Activated CD8-positive, alpha-beta memory T cell treated with anti-CD3 and anti-CD28 coated beads, Interleukin-2, amount 10 ng/mL, durations not matched to agents 7 days and 5 days (primary cell): ENCODE measurements at regions not wholly inside any gene's neighbourhood (a gene's known extent, or its start where the extent isn't known, plus 50 kb on each side); places are given as distances from the start of the nearest gene placed in this dataset.
"Not testable (repeated sequence)": the region's sequence is repeated elsewhere in the genome, so short reads cannot be mapped to it uniquely, and the experiment has no call there.

ENCODE experiments used
- ATAC-seq: fragments of 150-1000 bp; cut with Tn5 transposase; one replicate; pipeline ENCODE4 v1.10.0; 2021; ENCODE audit warnings: moderate library complexity
- CTCF ChIA-PET: fragments of 350-600 bp; sonication (Branson Sonifier 250); formaldehyde crosslinking; loops from one replicate; lab custom pipeline; 2021; ENCODE audit warnings: antibody characterized with exemption; lab: Charles Lee
- DNase-seq: peaks from one replicate; pipeline ENCODE4 v3.0.0-alpha.2; 2020
- H3K27ac Mint-ChIP-seq: one replicate; pipeline ENCODE4 v1.8.0; 2021; ENCODE audit warnings: mild to moderate bottlenecking, mixed read lengths
- H3K27me3 Mint-ChIP-seq: one replicate; pipeline ENCODE4 v1.8.0; 2021; ENCODE audit warnings: mixed read lengths
- H3K36me3 Mint-ChIP-seq: one replicate; pipeline ENCODE4 v1.8.0; 2021; ENCODE audit warnings: mild to moderate bottlenecking, mixed read lengths
- H3K4me1 Mint-ChIP-seq: one replicate; pipeline ENCODE4 v1.8.0; 2021; ENCODE audit warnings: mixed read lengths
- H3K4me3 Mint-ChIP-seq: one replicate; pipeline ENCODE4 v1.8.0; 2021; ENCODE audit warnings: mild to moderate bottlenecking, moderate library complexity, mixed read lengths
- H3K9me3 Mint-ChIP-seq: one replicate; pipeline ENCODE4 v1.8.0; 2022; ENCODE audit warnings: low read depth, mixed read lengths

DNA sequence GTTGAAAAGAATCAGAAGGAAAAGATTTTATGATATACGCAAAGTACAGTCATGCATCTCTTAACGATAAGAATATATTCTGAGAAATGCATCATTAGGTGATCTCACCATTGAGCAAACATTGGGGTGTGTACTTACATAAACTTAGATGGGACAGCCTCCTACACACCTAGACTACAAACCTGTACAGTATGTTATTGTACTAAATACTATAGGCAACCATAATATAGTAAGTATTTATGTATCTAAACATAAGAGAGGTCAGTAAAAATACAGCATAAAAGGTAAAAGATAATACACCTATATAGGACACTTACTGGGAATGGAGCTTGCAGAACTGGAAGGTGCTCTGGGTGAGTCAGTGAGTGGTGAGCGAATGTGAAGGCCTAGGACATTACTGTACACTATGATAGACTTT is 254.6 kb downstream of the SPRY2 start:
- no peaks in the 10 kb centered on the region for H3K27me3 Mint-ChIP-seq

DNA sequence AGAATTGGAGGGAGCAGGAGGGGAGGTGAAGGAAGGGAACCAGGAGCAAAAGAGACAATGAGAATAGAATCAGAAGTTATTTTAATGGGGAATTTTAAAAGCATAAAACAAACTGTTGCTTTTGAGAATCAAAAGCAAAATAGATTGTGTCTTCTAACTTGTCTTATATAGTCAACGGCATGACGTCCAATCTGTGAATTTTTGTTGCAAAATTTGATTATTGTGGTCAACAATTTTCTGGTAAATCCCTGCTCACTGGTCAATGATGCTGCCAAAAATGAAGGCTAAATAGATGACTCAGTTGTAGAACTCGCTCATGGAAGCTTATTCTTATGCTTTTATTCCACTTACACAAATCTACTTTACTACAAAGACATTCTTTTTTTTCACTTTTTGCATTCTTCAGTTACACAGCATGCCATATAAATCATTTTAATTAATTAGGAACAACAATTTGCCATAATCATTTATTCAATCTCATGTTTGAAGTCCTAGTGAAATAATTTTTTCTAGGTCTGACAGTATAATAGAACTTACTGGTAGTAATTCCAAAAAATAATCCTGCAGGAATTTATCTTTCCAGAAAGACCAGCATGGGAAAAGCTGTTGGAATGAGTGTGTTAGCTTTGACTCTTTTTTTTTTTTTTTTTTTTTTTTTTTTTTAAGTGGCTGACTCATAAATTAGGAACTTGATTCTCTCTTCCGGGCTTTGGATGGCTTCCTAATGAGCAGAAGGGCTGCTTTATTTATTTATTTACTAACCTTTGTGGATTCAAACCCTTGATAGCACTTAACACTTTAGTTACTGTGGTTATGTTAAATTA is 256.9 kb downstream of the SPRY2 start:
- Mint-ChIP-seq H3K27me3 (no peaks in the 10 kb centered on the region), H3K9me3 (no peaks in the 10 kb centered on the region), H3K4me3 (no peak overlapping the region), H3K36me3 (no peaks in the 10 kb centered on the region), H3K4me1 (no peaks in the 10 kb centered on the region), H3K27ac (no peak overlapping the region)
- ATAC-seq (no peak), DNase-seq (no peak)
- CTCF ChIA-PET: no interaction called here

More for the DNA sequence above, 254.6 kb downstream of the SPRY2 start:
- Mint-ChIP-seq H3K9me3 (no peaks in the 10 kb centered on the region), H3K27ac (no peak overlapping the region), H3K4me1 (no peaks in the 10 kb centered on the region), H3K4me3 (no peak overlapping the region), H3K36me3 (no peaks in the 10 kb centered on the region)
- ATAC-seq: no peak
- CTCF ChIA-PET: no interaction called here
- no peak for DNase-seq

DNA sequence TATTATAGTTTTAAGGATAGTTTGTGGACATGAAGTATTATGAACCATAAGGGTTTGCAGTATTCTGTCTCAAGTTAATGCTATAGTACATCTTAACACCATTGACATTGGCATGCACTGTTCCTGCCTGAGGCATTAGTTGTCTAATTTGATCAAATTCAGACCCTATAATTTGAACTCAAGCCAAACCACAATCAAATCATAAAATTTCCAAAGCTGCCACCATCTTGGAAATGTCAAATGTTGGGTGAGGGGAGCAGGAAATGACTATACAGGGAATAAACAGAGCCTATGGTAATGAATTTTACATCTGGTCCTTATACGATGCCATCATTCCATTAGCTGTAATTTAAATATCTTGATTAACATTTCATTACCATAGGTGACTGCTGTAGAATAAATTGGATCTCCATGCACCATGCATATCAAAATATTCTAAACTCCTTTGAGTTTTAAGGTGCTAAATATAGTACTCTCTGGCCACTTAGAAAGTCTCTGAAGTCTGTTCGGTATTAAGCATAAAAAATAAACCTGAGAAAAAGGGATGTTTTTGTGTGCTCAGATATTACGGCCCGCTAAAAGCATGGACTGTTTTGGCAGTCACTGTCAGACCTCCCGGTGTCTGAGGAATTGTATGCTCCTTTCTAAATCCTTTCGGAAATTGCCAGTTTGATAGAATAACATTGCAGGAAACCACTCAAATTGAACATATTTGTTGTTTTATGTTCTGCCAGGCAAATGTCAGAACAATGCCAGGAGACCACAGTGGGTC is 257.7 kb downstream of the SPRY2 start:
- H3K9me3 Mint-ChIP-seq: no peaks in the 10 kb centered on the region
- no peak for ATAC-seq
- H3K27me3 Mint-ChIP-seq: no peaks in the 10 kb centered on the region
- H3K4me3 Mint-ChIP-seq: no peak overlapping the region
- no peaks in the 10 kb centered on the region for H3K36me3 Mint-ChIP-seq
- no peak for DNase-seq
- no peaks in the 10 kb centered on the region for H3K4me1 Mint-ChIP-seq
- H3K27ac Mint-ChIP-seq: no peak overlapping the region
- CTCF ChIA-PET: no interaction called here

DNA sequence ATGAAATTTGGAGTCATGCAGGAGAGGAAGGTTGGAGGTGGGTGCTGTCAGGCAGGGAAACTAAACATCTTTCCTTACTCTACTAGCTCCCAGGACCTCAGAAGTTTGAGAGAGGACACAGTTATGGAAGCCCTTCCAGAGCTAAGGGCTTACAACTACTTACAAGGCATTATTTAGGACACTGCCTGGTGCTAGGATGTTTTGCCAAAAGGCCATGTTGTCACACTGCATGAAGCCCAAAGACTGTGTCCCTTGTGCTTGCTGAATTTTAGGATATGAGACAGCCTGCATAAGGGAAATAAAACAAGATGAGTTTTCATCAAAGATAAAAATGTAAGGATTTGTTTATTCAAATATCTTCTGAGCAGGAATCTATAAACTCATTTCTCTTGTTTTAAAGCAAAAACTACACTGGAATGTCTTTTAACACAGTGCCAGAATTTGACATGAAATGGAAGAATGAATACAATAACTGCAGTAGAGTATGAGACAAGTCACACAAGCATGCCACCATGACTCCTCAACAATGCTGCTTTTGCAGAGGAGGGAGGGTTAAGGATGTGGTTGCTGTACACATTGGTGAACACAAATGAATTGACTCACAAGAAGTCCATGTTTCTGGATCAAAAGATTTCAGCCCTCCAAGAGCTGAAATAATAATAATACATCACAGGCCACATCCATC is 258.4 kb downstream of the SPRY2 start:
- DNase-seq (no peak), ATAC-seq (no peak)
- Mint-ChIP-seq H3K9me3 (no peaks in the 10 kb centered on the region), H3K27me3 (no peaks in the 10 kb centered on the region), H3K36me3 (no peaks in the 10 kb centered on the region), H3K4me1 (no peaks in the 10 kb centered on the region), H3K4me3 (no peak overlapping the region), H3K27ac (no peak overlapping the region)
- CTCF ChIA-PET: no interaction called here

DNA sequence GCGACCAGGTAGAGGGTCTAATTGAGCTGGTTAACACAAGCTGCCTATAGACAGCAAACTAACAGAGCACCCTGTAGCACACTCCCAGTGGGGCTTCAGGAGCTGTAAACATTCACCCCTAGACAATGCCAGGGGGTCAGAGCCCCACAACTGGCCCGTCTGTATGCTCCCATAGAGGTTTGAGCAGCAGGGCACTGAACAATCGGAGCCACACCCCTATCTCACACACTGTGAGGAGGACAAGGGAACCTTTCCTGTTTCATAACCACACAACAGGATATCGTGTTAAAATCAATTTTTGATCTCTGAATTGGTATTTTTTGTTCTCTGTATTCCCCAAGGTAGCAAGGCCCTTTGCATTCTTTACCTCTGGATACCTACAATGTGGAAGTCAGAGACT is 266.1 kb downstream of the SPRY2 start:
- CTCF ChIA-PET: no interaction called here
- DNase-seq: no peak
- H3K4me3 Mint-ChIP-seq: no peak overlapping the region
- no peak for ATAC-seq
- H3K36me3 Mint-ChIP-seq: no peaks in the 10 kb centered on the region
- no peaks in the 10 kb centered on the region for H3K4me1 Mint-ChIP-seq
- H3K9me3 Mint-ChIP-seq: no peaks in the 10 kb centered on the region
- no peak overlapping the region for H3K27ac Mint-ChIP-seq
- H3K27me3 Mint-ChIP-seq: no peaks in the 10 kb centered on the region

DNA sequence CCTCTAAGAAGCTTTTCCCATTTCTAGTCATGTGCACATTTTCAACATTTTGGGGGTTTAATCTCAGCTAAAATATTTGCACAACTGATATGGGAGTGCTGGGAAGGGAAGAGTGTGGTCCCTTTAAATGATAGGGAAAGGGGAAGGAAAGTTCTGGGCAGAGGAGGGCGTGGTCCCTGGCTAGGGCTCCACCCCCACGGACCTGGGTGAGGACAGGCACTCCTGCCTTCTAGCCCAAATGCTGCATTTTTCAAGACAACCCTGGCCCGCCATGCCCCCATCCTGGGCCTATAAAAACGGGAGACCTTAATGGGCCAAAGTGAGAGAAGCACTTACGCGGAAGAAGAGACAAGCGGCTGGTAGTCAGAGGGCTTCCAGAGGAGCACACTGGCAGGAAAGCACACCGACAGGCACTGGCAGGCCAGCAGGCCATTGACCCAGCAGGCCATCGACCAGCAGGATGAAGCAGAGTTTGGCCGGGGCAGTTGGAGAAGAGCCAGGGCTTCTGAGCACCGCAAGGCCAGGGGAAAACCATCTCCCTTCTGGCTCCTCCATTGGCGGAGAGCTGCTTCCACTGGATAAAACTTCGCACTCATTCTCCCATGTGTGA is 266.7 kb downstream of the SPRY2 start:
- H3K36me3 Mint-ChIP-seq: no peaks in the 10 kb centered on the region
- ATAC-seq: no peak
- H3K4me1 Mint-ChIP-seq: no peaks in the 10 kb centered on the region
- H3K27ac Mint-ChIP-seq: no peak overlapping the region
- no peaks in the 10 kb centered on the region for H3K9me3 Mint-ChIP-seq
- CTCF ChIA-PET: no interaction called here
- no peaks in the 10 kb centered on the region for H3K27me3 Mint-ChIP-seq
- no peak for DNase-seq
- H3K4me3 Mint-ChIP-seq: no peak overlapping the region

DNA sequence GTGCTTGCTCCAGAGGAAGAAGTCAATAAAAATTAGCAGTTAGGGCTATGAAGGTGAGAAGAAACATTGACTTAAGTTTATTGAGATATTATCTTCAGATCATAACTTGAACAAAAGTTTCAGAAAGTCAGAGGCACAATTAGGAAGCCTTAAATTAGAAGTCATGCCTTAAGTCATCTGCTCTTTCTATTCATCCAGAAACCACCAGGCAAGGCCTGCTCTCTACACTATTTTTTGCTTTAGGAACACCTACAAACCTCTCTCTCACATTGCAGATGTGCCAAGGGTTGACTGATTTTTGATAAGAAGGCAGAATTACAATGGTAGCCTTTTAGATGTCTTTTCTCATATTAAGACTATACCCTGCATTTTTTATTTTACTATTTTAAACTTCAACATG is 268.7 kb downstream of the SPRY2 start:
- no peak overlapping the region for H3K27ac Mint-ChIP-seq
- no peak overlapping the region for H3K4me3 Mint-ChIP-seq
- DNase-seq (no peak), ATAC-seq (no peak)
- no peaks in the 10 kb centered on the region for H3K9me3 Mint-ChIP-seq
- CTCF ChIA-PET: no interaction called here
- H3K4me1 Mint-ChIP-seq: no peaks in the 10 kb centered on the region
- no peaks in the 10 kb centered on the region for H3K27me3 Mint-ChIP-seq
- H3K36me3 Mint-ChIP-seq: no peaks in the 10 kb centered on the region

DNA sequence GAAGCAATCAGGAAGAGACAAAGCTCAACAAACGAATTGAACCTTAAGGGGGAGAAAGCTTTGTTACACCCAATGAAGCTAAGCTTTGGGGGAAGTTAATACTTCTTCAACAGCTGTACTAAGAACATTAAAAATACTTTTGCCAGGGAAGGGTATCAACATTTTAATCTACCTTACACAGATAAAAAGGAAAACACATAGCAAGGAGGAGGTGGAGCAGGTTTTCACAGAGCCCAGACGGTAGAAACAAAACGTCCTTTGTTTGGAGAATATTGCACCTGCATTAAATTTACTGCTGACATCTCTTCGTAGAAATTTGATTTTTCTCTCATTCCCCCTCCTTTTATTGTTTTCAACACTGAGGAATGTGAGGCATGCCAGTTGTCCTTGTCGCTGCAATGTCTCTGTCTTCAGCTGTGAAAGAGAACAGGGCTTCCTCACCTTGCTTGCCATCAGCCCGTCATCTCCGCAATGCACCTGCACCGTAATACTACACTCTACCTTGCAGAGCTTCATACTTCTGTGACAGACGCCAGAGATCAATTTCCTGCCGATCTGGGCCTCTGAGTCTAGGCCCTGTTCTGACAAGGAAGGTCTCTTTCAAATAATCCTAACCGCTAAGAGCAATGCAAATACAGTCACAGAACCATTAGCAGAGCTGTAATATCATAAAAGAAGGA is 270.8 kb downstream of the SPRY2 start:
- no peaks in the 10 kb centered on the region for H3K27me3 Mint-ChIP-seq
- DNase-seq (no peak), ATAC-seq (no peak)
- no peaks in the 10 kb centered on the region for H3K4me1 Mint-ChIP-seq
- no peaks in the 10 kb centered on the region for H3K36me3 Mint-ChIP-seq
- no peak overlapping the region for H3K27ac Mint-ChIP-seq
- H3K4me3 Mint-ChIP-seq: no peak overlapping the region
- CTCF ChIA-PET: no interaction called here
- H3K9me3 Mint-ChIP-seq: no peaks in the 10 kb centered on the region

DNA sequence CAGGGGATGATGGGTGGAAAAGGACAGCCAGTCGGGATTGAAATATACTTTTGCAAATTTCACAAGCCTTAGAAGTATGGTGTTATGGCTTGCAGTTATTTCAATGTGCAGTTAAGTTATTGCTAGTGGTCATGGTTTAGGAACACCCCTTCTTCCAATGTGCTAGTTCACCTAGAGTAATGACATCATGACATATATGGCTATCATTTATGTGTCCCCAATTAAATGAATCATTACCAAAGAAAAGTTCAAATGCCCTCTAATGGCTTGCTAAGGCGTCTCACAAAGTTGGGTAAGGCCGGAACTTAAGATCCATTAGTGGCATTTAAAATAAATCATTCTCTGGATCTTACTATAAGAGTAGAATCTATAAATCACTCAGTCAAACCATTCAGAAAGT is 271.6 kb downstream of the SPRY2 start:
- no peaks in the 10 kb centered on the region for H3K36me3 Mint-ChIP-seq
- H3K9me3 Mint-ChIP-seq: no peaks in the 10 kb centered on the region
- H3K27me3 Mint-ChIP-seq: no peaks in the 10 kb centered on the region
- no peak overlapping the region for H3K4me3 Mint-ChIP-seq
- H3K4me1 Mint-ChIP-seq: no peaks in the 10 kb centered on the region
- no peak overlapping the region for H3K27ac Mint-ChIP-seq
- DNase-seq (no peak), ATAC-seq (no peak)
- CTCF ChIA-PET: no interaction called here

DNA sequence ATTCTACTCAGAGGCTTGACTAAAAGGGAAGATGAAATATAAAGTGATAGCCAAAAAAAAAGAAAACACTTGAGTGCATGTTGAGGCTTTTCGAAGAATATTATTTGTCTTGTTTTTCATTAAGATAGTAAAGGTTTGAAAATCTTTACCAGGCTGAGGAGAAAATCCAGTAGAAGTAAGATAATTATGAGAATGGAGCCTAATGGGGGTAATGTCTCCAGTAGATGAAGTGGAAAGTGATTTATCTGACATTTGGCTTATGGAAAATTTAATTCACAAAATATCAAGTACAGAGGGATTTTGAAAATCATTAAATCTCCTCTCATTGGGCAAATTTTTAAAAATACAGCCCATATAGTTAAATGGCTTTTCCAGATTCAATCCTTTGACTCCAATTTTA is 274.9 kb downstream of the SPRY2 start:
- Mint-ChIP-seq H3K27ac (no peak overlapping the region), H3K36me3 (no peaks in the 10 kb centered on the region), H3K4me1 (no peaks in the 10 kb centered on the region), H3K27me3 (no peaks in the 10 kb centered on the region), H3K9me3 (peaks cover 2% of the 10 kb centered on the region), H3K4me3 (no peak overlapping the region)
- ATAC-seq: no peak
- CTCF ChIA-PET: no interaction called here
- no peak for DNase-seq

DNA sequence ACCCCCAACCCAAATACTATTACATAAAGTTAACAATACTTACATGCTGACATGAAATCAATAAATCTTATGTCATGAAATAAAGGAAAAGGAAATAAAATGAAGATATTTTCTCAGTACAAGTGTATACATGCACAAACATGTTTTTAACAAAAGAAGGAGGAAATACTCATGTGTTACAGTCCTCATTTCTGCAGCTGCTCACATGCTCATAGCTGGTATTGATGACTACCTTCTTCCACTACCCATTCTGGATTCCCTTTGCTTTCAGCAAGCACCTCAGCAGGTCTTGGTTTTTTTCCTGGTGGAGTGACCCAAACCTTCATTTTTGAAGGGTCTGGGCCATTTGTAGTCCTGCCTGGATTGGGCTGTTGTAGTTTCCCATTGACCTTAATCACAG is 278.5 kb downstream of the SPRY2 start:
- CTCF ChIA-PET, ATAC-seq, H3K9me3 Mint-ChIP-seq: not testable (repeated sequence)

DNA sequence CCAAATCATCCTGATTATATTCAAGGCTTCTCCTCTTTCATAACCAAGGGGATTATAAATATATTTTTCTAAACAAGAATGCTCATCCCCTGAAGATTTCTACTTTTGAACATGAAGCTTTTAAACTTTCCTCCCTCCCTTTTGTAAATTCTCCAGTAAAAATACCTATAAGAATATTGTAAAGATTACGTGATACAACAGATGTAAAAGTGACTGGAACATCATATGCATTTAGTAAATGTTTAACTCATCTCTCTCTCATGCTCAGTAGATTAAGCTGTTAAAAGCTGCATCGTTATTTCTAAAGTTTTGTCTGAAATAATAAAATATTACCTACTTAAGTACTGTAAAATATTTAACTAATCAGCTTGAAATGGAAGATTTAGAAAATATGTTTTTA is 281.1 kb downstream of the SPRY2 start:
- Mint-ChIP-seq H3K4me3 (no peak overlapping the region), H3K4me1 (no peaks in the 10 kb centered on the region), H3K27me3 (no peaks in the 10 kb centered on the region), H3K27ac (no peak overlapping the region), H3K36me3 (no peaks in the 10 kb centered on the region), H3K9me3 (peaks cover 2% of the 10 kb centered on the region)
- no peak for DNase-seq
- ATAC-seq: no peak
- CTCF ChIA-PET: no interaction called here

More for the DNA sequence above, 278.5 kb downstream of the SPRY2 start:
- H3K27ac Mint-ChIP-seq, DNase-seq, H3K4me3 Mint-ChIP-seq, H3K27me3 Mint-ChIP-seq, H3K36me3 Mint-ChIP-seq, H3K4me1 Mint-ChIP-seq: not testable (repeated sequence)

DNA sequence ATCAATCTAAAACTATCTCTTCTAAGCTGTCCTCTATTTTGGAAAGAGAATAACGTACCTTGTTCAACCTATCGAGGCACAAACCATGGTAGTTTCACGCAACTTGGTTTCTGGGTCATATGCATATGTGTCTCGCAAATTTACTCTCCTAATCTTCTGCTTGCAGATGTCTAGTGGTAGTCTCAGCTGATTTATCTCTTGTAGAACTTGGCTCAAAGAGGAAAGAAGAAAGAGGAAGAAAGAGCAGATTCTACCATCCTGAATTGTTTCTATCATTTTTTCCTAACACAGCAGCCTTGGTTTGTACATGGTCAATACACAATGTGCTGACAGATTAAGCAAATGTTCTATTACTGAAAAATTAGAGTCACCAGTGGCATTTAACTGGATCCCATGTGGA is 282.3 kb downstream of the SPRY2 start:
- no peak for DNase-seq
- no peak overlapping the region for H3K4me3 Mint-ChIP-seq
- H3K27me3 Mint-ChIP-seq: no peaks in the 10 kb centered on the region
- no peak for ATAC-seq
- H3K4me1 Mint-ChIP-seq: no peaks in the 10 kb centered on the region
- CTCF ChIA-PET: no interaction called here
- no peak overlapping the region for H3K27ac Mint-ChIP-seq
- H3K9me3 Mint-ChIP-seq: no peaks in the 10 kb centered on the region
- H3K36me3 Mint-ChIP-seq: no peaks in the 10 kb centered on the region
